ENCODE measurements at regions not wholly inside any gene's neighbourhood (a gene's known extent, or its start where the extent isn't known, plus 50 kb on each side); places are given as distances from the start of the nearest gene placed in this dataset.

GRCh38 chr2:150007815-150008430, 420.3 kb upstream of the MMADHC start:
- ATAC-seq = no peak
- intact Hi-C loops (cut with micrococcal nuclease; ENCODE audit: unreplicated experiment) = no loop called here
- no peak for DNase-seq (ENCODE audit: low read depth, low spot score)
- BruUV-seq (replicated peaks) = no TSS peak
- POLR2A ChIA-PET = no interaction called here
- in situ Hi-C loops (cut with HindIII; ENCODE audit: low pct_unique_long_range_greater_than_20kb, low sequenced_read_pairs) = no loop called here
- Histone ChIP-seq H3K27me3 (ENCODE audit: control insufficient read depth, insufficient read depth, low read length) (no peaks in the 10 kb centered on the region), H3K4me1 (ENCODE audit: control insufficient read depth, insufficient read depth, low read length) (no peaks in the 10 kb centered on the region), H3K9me3 (ENCODE audit: control insufficient read depth, insufficient read depth, low read depth, low read length) (no peaks in the 10 kb centered on the region), H3K36me3 (ENCODE audit: control insufficient read depth, insufficient read depth, low read length) (no peaks in the 10 kb centered on the region), H3K4me3 (ENCODE audit: low read depth in 2 of 2, low read length in 2 of 2) (no peak overlapping the region), H3K27ac (ENCODE audit: low read length) (no peak overlapping the region)
- TF ChIP-seq CTCF (IDR thresholded peaks at IDR 0.05) (no peak), POLR2AphosphoS5 (IDR thresholded peaks at IDR 0.05; ENCODE audit: low read depth, low read length) (no peak), REST (IDR thresholded peaks at IDR 0.05; ENCODE audit: insufficient read depth in 1 of 2, low read depth in 2 of 2, low read length in 1 of 2) (no peak), TCF7L2 (IDR thresholded peaks at IDR 0.05; ENCODE audit: low read depth, low read length) (no peak), SIN3A (IDR thresholded peaks at IDR 0.05; ENCODE audit: borderline replicate concordance, insufficient read depth, low read depth, low read length) (no peak)
- CTCF ChIA-PET = no interaction called here

GRCh38 chr2:150006591-150006990, 419.0 kb upstream of the MMADHC start:
- ChIA-PET POLR2A (interaction anchor here (1.2 kb wide), 1 partner anchor 19 kb away, joined by 6 read pairs; no protein-coding TSS in a partner anchor), CTCF (no interaction called here)
- Histone ChIP-seq H3K9me3 (ENCODE audit: control insufficient read depth, insufficient read depth, low read depth, low read length) (no peaks in the 10 kb centered on the region), H3K27ac (ENCODE audit: low read length) (no peak overlapping the region), H3K4me3 (ENCODE audit: low read depth in 2 of 2, low read length in 2 of 2) (no peak overlapping the region), H3K4me1 (ENCODE audit: control insufficient read depth, insufficient read depth, low read length) (no peaks in the 10 kb centered on the region), H3K27me3 (ENCODE audit: control insufficient read depth, insufficient read depth, low read length) (no peaks in the 10 kb centered on the region), H3K36me3 (ENCODE audit: control insufficient read depth, insufficient read depth, low read length) (no peaks in the 10 kb centered on the region)
- TF ChIP-seq REST (IDR thresholded peaks at IDR 0.05; ENCODE audit: insufficient read depth in 1 of 2, low read depth in 2 of 2, low read length in 1 of 2) (no peak), POLR2AphosphoS5 (IDR thresholded peaks at IDR 0.05; ENCODE audit: low read depth, low read length) (no peak), SIN3A (IDR thresholded peaks at IDR 0.05; ENCODE audit: borderline replicate concordance, insufficient read depth, low read depth, low read length) (no peak)
- DNase-seq (ENCODE audit: low read depth, low spot score) (no peak), ATAC-seq (no peak)
- BruUV-seq (replicated peaks) = no TSS peak
- in situ Hi-C loops (cut with HindIII; ENCODE audit: low pct_unique_long_range_greater_than_20kb, low sequenced_read_pairs) = no loop called here
- intact Hi-C loops (cut with micrococcal nuclease; ENCODE audit: unreplicated experiment) = no loop called here
